Adrenal gland (tissue), 5 donors: ENCODE measurements at regions not wholly inside any gene's neighbourhood (a gene's known extent, or its start where the extent isn't known, plus 50 kb on each side); places are given as distances from the start of the nearest gene placed in this dataset.
"Not testable (repeated sequence)": the region's sequence is repeated elsewhere in the genome, so short reads cannot be mapped to it uniquely, and the experiment has no call there.

ENCODE experiments used
- POLR2A ChIP-seq, 2 donors: fragments of 450-650 bp; IDR thresholded peaks; one replicate each; pipeline ENCODE4 v1.6.1; 2017; ENCODE audit warnings: antibody characterized with exemption in 2 of 2, mild to moderate bottlenecking in 2 of 2, moderate library complexity in 1 of 2
- TF ChIP-seq, protein P1 (sequence below), 6 experiments: fragments of 450-650 bp in 4 of 6; fragments of 200-600 bp in 2 of 6; sonication (generic) in 1 of 6; IDR thresholded peaks; 1 replicate in 5 of 6; 2 replicates in 1 of 6; pipeline versions ENCODE4 v1.5.1 to v1.8.0; 2016 to 2021; ENCODE audit warnings: antibody characterized with exemption in 6 of 6, mild to moderate bottlenecking in 2 of 6, moderate library complexity in 1 of 6
- donor health status: DM: no; HTN: no; CAD: no.

- TF ChIP-seq, protein P1, sequence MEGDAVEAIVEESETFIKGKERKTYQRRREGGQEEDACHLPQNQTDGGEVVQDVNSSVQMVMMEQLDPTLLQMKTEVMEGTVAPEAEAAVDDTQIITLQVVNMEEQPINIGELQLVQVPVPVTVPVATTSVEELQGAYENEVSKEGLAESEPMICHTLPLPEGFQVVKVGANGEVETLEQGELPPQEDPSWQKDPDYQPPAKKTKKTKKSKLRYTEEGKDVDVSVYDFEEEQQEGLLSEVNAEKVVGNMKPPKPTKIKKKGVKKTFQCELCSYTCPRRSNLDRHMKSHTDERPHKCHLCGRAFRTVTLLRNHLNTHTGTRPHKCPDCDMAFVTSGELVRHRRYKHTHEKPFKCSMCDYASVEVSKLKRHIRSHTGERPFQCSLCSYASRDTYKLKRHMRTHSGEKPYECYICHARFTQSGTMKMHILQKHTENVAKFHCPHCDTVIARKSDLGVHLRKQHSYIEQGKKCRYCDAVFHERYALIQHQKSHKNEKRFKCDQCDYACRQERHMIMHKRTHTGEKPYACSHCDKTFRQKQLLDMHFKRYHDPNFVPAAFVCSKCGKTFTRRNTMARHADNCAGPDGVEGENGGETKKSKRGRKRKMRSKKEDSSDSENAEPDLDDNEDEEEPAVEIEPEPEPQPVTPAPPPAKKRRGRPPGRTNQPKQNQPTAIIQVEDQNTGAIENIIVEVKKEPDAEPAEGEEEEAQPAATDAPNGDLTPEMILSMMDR (IDR thresholded peaks at IDR 0.05), result not testable (repeated sequence)
- not testable (repeated sequence) for TF ChIP-seq POLR2A (IDR thresholded peaks at IDR 0.05)
These were observed 483.8 kb downstream of the ADCYAP1 start for GRCh38 chr18:1388468-1388867.
